ENCODE measurements at regions not wholly inside any gene's neighbourhood (a gene's known extent, or its start where the extent isn't known, plus 50 kb on each side); places are given as distances from the start of the nearest gene placed in this dataset.

DNA sequence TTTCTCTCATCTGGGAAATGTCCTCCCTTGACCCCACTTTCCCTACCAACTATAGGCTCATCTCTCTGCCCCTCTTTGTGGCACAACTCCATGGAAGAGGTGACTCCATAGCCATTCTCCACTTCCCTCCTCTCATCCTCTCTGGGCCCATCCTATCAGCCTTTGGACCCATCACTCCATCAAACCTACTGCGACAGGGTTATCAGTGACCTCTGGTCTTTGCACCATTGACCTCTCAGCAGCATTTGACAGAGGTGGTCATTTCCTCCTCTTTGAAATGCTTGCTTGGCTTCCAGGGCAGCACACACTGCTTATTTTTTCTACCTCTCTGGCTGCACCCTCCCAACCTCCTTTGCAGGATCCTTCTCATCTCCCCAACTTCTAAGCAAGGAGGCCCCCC, 113.1 kb upstream of the SLC25A36 start:
- Histone ChIP-seq H3K27me3 (peaks cover 3% of the 10 kb centered on the region), H3K27ac (no peak overlapping the region), H3K4me1 (no peaks in the 10 kb centered on the region), H3K36me3 (no peaks in the 10 kb centered on the region), H3K4me3 (no peak overlapping the region), H3K9me3 (no peaks in the 10 kb centered on the region)
- 86% methylated on average over 1 of the region's 1 CpG for WGBS
- DNase-seq (ENCODE audit: low spot score in 2 of 2): no peak
- TF ChIP-seq POLR2A (IDR thresholded peaks at IDR 0.05): no peak
- no peak for TF ChIP-seq POLR2AphosphoS5 (IDR thresholded peaks at IDR 0.05)
- TF ChIP-seq EP300 (IDR thresholded peaks at IDR 0.05): no peak
- no peak for TF ChIP-seq CTCF (IDR thresholded peaks at IDR 0.05)

DNA sequence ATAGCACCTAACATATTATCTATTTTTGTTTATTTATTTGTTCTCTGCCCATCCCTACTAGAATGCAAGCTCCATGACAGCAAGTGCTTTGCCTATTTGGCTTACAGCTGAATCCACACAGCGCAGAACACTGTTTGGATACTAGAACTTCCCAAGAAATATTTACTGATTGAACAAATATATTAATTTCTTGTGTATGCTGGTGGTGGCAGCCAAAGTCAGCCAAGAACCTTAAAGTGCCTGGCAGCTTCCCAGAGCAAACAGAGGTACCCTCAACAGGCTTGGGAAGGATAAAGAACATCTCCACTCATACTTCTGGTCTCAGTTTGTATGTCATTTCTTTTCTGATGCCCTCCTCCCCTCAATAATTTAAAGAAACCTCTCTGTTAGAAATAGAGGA, 111.8 kb upstream of the SLC25A36 start:
- Histone ChIP-seq H3K9me3 (no peaks in the 10 kb centered on the region), H3K4me1 (no peaks in the 10 kb centered on the region), H3K36me3 (no peaks in the 10 kb centered on the region), H3K27me3 (peaks cover 3% of the 10 kb centered on the region), H3K27ac (no peak overlapping the region), H3K4me3 (no peak overlapping the region)
- TF ChIP-seq EP300 (IDR thresholded peaks at IDR 0.05) (no peak), POLR2AphosphoS5 (IDR thresholded peaks at IDR 0.05) (no peak), CTCF (IDR thresholded peaks at IDR 0.05) (no peak), POLR2A (IDR thresholded peaks at IDR 0.05) (no peak)
- 97% methylated on average over 1 of the region's 1 CpG for WGBS
- no peak for DNase-seq (ENCODE audit: low spot score in 2 of 2)

DNA sequence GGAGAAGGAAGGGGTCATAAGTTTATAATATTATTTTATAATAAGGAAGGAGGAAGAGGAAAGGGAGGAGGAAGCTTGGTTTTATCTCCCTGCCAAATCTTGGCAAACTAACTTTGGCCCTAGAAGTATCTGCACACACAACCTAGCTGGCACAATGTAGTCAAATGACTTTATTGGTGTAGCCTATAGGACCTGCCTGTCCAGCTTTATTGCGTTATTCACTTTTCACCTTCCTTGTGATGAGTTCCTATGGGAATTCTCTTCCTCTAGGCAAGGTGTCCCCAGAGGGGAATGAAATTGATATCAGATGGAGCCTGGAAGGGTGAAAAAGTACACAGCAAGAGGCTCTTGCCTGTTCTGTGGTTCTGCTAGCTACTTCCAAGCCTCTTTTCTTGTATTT, 111.2 kb upstream of the SLC25A36 start:
- TF ChIP-seq POLR2AphosphoS5 (IDR thresholded peaks at IDR 0.05) (no peak), CTCF (IDR thresholded peaks at IDR 0.05) (no peak), POLR2A (IDR thresholded peaks at IDR 0.05) (no peak), EP300 (IDR thresholded peaks at IDR 0.05) (no peak)
- H3K36me3 ChIP-seq: no peaks in the 10 kb centered on the region
- no peak overlapping the region for H3K27ac ChIP-seq
- DNase-seq (ENCODE audit: low spot score in 2 of 2): no peak
- H3K27me3 ChIP-seq: peaks cover 3% of the 10 kb centered on the region
- 87% methylated on average over 1 of the region's 1 CpG for WGBS
- H3K4me3 ChIP-seq: no peak overlapping the region
- no peaks in the 10 kb centered on the region for H3K4me1 ChIP-seq
- H3K9me3 ChIP-seq: no peaks in the 10 kb centered on the region

DNA sequence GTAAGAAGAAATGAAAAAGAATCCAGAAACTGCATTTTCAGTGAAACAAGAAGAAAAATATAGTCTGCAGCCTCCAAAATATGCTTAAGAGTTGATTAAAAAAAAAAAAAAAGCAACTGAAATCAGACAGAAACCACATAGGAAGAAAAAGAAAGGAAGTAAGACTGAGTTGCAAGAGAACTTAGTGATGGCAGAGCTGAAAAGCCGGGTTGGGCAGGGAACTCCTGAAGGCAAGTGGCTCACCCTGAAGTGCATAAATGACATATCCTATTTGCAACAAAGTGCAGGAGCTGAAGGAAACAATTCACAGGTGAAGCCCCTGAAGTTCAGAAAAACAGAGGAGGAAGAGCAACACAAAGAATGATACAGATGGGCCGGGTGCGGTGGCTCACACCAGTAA, 108.8 kb upstream of the SLC25A36 start:
- Histone ChIP-seq H3K36me3 (no peaks in the 10 kb centered on the region), H3K4me1 (no peaks in the 10 kb centered on the region), H3K4me3 (no peak overlapping the region), H3K9me3 (no peaks in the 10 kb centered on the region), H3K27ac (no peak overlapping the region), H3K27me3 (peaks cover 3% of the 10 kb centered on the region)
- no peak for DNase-seq (ENCODE audit: low spot score in 2 of 2)
- TF ChIP-seq CTCF (IDR thresholded peaks at IDR 0.05) (no peak), EP300 (IDR thresholded peaks at IDR 0.05) (no peak), POLR2AphosphoS5 (IDR thresholded peaks at IDR 0.05) (no peak), POLR2A (IDR thresholded peaks at IDR 0.05) (no peak)
- WGBS: 81% methylated on average over 3 of the region's 3 CpGs

DNA sequence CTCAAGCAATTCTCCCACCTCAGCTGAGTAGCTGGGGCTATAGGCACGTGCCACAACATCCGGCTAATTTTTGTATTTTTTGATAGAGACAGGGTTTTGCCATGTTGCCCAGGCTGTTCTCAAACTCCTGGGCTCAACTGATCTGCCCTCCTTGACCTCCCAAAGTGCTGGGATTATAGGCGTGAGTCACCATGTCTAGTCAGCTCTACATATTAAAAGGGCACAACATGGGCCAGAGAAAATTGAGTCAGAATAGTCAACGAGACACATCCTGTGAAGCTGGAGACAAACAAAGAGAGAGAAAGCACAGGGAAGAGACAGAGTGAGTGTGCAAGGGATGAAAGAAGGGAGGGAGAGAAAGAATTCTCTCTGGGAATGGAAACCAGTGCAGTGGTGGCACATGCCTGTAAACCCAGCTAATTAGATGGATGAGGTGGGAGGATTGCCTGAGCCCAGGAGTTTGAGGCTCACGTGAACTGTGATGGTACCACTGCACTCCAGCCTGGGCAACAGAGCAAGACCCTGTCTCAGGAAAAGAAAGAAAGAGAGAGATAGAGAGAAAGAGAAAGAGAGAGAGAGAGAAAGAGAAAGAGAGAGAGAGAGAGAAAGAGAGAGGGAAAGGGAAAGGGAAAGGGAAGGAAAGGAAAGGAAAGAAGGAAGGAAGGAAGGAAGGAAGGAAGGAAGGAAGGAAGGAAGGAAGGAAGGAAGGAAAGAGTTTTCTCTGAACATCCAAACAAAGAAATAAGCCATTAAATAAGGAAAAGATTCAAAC, 107.2 kb upstream of the SLC25A36 start:
- TF ChIP-seq CTCF (IDR thresholded peaks at IDR 0.05) (no peak), POLR2A (IDR thresholded peaks at IDR 0.05) (no peak), POLR2AphosphoS5 (IDR thresholded peaks at IDR 0.05) (no peak), EP300 (IDR thresholded peaks at IDR 0.05) (no peak)
- DNase-seq (ENCODE audit: low spot score in 2 of 2): no peak
- Histone ChIP-seq H3K9me3 (no peaks in the 10 kb centered on the region), H3K4me1 (no peaks in the 10 kb centered on the region), H3K36me3 (no peaks in the 10 kb centered on the region), H3K27ac (no peak overlapping the region), H3K4me3 (no peak overlapping the region), H3K27me3 (peaks cover 3% of the 10 kb centered on the region)
- WGBS: 78% methylated on average over 5 of the region's 5 CpGs

All from suprapubic skin (tissue), 4 donors.